K562 (cell line): ENCODE measurements at regions not wholly inside any gene's neighbourhood (a gene's known extent, or its start where the extent isn't known, plus 50 kb on each side); places are given as distances from the start of the nearest gene placed in this dataset.

Source experiments
- CLOCK ChIP-seq: fragments of 250-450 bp; sonication (Bioruptor Pico); IDR thresholded peaks from 2 replicates; pipeline ENCODE4 v1.4.0; 2020; ENCODE audit warnings: mild to moderate bottlenecking, moderate library complexity, borderline replicate concordance
- FOSL1 ChIP-seq: fragments of 200-800 bp; sonication (Bioruptor generic); conservative IDR thresholded peaks from 2 replicates; pipeline ENCODE4 v1.6.1; 2016; ENCODE audit warnings: missing genetic modification characterization, missing compliant biosample characterization
- PHF8 ChIP-seq: fragments of 200-600 bp; sonication (generic); IDR thresholded peaks from 2 replicates; pipeline ENCODE4 v1.6.1; 2012; ENCODE audit warnings: mixed run types, mild to moderate bottlenecking, inconsistent platforms, low read length, moderate library complexity, borderline replicate concordance
- ZNF12 ChIP-seq: sonication (generic); formaldehyde crosslinking; IDR thresholded peaks from 2 replicates; pipeline ENCODE4 v1.4.0; 2020; ENCODE audit warnings: mild to moderate bottlenecking, missing genetic modification reagents
- ZNF324 ChIP-seq: fragments of 250-450 bp; sonication (Bioruptor Pico); IDR thresholded peaks from 2 replicates; pipeline ENCODE4 v1.4.0; 2020; ENCODE audit warnings: mild to moderate bottlenecking
- TF ChIP-seq, protein P1 (sequence below), 3 experiments: fragments of 200-800 bp in 1 of 3; fragments of 250-450 bp in 1 of 3; fragments of 450-650 bp in 1 of 3; sonication (Bioruptor Pico) in 1 of 3; sonication (Bioruptor generic) in 1 of 3; formaldehyde crosslinking in 1 of 3; IDR thresholded peaks; 2 replicates each; pipeline versions ENCODE4 v1.6.1 to v1.8.0; 2016 to 2022; ENCODE audit warnings: mild to moderate bottlenecking in 2 of 3, missing genetic modification characterization in 2 of 3, missing compliant biosample characterization in 1 of 3, moderate library complexity in 1 of 3

DNA sequence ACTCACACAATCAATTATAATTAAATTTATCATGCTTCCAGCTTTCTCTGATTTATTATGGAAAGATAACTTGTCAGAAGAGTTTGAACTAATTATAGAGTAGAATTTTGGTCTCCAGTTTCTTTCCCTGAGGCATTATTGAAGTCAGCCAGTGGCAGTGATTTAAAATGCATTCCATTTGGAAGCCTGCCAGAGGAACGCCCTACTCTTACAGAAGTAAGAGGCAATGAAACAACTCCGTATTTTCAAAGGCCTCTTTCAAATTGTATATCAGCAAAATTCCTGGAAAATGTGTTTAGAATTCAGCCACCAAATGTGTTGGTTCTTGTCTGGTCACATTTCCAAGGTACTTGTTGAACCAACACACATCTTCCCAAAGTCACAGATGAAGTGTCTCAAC is 640.9 kb downstream of the SEMA5A start (continued):
- TF ChIP-seq, protein P1, sequence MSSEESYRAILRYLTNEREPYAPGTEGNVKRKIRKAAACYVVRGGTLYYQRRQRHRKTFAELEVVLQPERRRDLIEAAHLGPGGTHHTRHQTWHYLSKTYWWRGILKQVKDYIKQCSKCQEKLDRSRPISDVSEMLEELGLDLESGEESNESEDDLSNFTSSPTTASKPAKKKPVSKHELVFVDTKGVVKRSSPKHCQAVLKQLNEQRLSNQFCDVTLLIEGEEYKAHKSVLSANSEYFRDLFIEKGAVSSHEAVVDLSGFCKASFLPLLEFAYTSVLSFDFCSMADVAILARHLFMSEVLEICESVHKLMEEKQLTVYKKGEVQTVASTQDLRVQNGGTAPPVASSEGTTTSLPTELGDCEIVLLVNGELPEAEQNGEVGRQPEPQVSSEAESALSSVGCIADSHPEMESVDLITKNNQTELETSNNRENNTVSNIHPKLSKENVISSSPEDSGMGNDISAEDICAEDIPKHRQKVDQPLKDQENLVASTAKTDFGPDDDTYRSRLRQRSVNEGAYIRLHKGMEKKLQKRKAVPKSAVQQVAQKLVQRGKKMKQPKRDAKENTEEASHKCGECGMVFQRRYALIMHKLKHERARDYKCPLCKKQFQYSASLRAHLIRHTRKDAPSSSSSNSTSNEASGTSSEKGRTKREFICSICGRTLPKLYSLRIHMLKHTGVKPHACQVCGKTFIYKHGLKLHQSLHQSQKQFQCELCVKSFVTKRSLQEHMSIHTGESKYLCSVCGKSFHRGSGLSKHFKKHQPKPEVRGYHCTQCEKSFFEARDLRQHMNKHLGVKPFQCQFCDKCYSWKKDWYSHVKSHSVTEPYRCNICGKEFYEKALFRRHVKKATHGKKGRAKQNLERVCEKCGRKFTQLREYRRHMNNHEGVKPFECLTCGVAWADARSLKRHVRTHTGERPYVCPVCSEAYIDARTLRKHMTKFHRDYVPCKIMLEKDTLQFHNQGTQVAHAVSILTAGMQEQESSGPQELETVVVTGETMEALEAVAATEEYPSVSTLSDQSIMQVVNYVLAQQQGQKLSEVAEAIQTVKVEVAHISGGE (CRISPR knock-in tag; IDR thresholded peaks at IDR 0.05), result no peak
- TF ChIP-seq ZNF324 (no peak), CLOCK (CRISPR knock-in tag) (no peak), ZNF12 (CRISPR knock-in tag) (no peak), PHF8 (no peak), FOSL1 (tag) (no peak)
- TF ChIP-seq, all 486 proteins: peak for 0
